NB4 (cell line): ENCODE measurements at regions not wholly inside any gene's neighbourhood (a gene's known extent, or its start where the extent isn't known, plus 50 kb on each side); places are given as distances from the start of the nearest gene placed in this dataset.

Source experiments
- DNase-seq: peaks from one replicate; pipeline ENCODE4 v3.0.0; 2010; ENCODE audit warnings: low read depth
- H3K4me3 ChIP-seq: one replicate; pipeline ENCODE4 v1.5.1; 2011; ENCODE audit warnings: mild to moderate bottlenecking, low read depth, low read length, moderate library complexity
- MYC ChIP-seq: IDR thresholded peaks from 2 replicates; pipeline ENCODE4 v1.6.1; 2011; ENCODE audit warnings: low read depth, low read length
- POLR2A ChIP-seq: IDR thresholded peaks from 2 replicates; pipeline ENCODE4 v1.6.1; 2011; ENCODE audit warnings: mild to moderate bottlenecking; ENCODE audit not compliant: insufficient read length; ENCODE audit errors: extremely low read depth
- TF ChIP-seq, protein P1 (sequence below): IDR thresholded peaks from 2 replicates; pipeline ENCODE4 v1.6.1; 2011; ENCODE audit warnings: low read depth, low read length
- TF ChIP-seq, protein P2 (sequence below): IDR thresholded peaks from one replicate; pipeline ENCODE4 v1.5.1; 2012; ENCODE audit warnings: low read depth, low read length

- TF ChIP-seq, protein P1, sequence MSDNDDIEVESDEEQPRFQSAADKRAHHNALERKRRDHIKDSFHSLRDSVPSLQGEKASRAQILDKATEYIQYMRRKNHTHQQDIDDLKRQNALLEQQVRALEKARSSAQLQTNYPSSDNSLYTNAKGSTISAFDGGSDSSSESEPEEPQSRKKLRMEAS: 0 out of 2 replicates have a peak, but pooled peaks have one; percentile 14
- TF ChIP-seq, protein P2, sequence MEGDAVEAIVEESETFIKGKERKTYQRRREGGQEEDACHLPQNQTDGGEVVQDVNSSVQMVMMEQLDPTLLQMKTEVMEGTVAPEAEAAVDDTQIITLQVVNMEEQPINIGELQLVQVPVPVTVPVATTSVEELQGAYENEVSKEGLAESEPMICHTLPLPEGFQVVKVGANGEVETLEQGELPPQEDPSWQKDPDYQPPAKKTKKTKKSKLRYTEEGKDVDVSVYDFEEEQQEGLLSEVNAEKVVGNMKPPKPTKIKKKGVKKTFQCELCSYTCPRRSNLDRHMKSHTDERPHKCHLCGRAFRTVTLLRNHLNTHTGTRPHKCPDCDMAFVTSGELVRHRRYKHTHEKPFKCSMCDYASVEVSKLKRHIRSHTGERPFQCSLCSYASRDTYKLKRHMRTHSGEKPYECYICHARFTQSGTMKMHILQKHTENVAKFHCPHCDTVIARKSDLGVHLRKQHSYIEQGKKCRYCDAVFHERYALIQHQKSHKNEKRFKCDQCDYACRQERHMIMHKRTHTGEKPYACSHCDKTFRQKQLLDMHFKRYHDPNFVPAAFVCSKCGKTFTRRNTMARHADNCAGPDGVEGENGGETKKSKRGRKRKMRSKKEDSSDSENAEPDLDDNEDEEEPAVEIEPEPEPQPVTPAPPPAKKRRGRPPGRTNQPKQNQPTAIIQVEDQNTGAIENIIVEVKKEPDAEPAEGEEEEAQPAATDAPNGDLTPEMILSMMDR: no peak
- peak; percentile 1 for DNase-seq
- no peak overlapping the region for H3K4me3 ChIP-seq
Observed at GRCh38 chr4:62399242-62399641, 1199.1 kb downstream of the ADGRL3 start.

- no peak overlapping the region for H3K4me3 ChIP-seq
- DNase-seq: no peak
- TF ChIP-seq, protein P1: no peak
- TF ChIP-seq, protein P2: no peak
- no peak for TF ChIP-seq MYC
- no peak for TF ChIP-seq POLR2A
Observed at GRCh38 chr4:62398318-62398717, 1198.2 kb downstream of the ADGRL3 start.

DNA sequence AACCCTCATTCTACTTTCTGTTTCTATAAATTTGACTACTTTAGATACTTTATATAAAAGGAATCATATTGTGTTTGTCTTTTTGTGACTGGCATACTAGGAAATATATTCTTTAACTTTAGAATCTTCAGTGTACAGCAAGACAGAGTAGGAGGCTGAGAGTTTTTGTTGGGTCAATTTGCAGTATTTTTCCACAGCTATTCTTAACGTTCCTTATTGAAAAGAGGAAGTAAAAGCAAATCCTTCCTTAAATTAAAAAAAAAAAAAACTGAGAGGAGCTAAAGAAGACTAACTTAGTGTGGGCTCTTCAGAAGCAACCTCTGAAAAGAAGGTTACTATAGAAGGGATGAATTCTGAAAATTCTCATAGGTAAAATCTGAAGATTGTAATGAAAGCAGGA is 1194.6 kb downstream of the ADGRL3 start:
- no peak overlapping the region for H3K4me3 ChIP-seq
- DNase-seq: no peak

DNA sequence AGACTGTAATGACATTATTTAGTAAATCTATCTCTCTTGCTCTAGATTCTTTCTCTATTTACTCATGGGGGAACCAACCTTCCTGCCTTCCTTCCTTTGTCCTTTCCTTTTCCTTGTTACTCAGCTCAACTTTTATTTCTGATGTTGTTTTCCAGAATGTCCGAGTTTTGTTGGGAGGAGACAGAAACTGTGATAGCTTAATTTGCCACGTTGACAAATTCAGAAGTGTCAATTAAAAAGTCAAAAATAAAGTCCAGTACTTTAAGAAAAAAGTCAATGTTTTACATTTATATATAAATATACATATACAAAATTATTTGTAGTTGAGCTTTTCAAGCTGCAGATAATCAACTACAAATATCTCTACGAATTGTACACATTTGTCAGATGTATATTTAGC is 1187.7 kb downstream of the ADGRL3 start:
- no peak overlapping the region for H3K4me3 ChIP-seq
- TF ChIP-seq POLR2A (no peak), MYC (no peak)
- TF ChIP-seq, protein P1: no peak
- TF ChIP-seq, protein P2: no peak
- DNase-seq: no peak

More for the DNA sequence above, 1194.6 kb downstream of the ADGRL3 start:
- TF ChIP-seq, protein P1: no peak
- TF ChIP-seq MYC (no peak), POLR2A (no peak)
- TF ChIP-seq, protein P2: no peak

DNA sequence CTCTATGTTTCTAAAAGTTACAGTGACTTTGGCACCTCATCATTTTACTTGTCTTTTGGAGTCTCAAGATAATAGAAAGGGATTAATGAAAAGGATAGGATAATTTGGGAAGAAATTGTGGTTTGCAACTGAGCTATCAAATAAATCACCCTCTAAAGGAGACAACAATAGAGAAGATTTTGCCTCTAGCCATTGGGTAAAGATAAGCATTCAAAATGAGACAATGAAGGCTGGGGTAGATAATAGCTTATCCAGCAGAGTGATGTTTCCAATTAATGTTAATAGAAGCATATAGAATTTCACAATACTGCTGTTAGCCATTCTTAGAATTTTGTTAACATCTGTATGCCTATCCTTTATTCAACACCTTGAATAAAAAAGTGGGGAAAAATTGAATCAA is 1177.6 kb downstream of the ADGRL3 start:
- no peak overlapping the region for H3K4me3 ChIP-seq
- TF ChIP-seq MYC (no peak), POLR2A (no peak)
- TF ChIP-seq, protein P1: no peak
- no peak for DNase-seq

GRCh38 chr4:62377245-62377644 is 1177.1 kb downstream of the ADGRL3 start:
- DNase-seq: no peak
- no peak overlapping the region for H3K4me3 ChIP-seq
- TF ChIP-seq, protein P2: no peak
- TF ChIP-seq, protein P1: no peak
- TF ChIP-seq MYC (no peak), POLR2A (no peak)
